ENCODE measurements at regions not wholly inside any gene's neighbourhood (a gene's known extent, or its start where the extent isn't known, plus 50 kb on each side); places are given as distances from the start of the nearest gene placed in this dataset.

DNA sequence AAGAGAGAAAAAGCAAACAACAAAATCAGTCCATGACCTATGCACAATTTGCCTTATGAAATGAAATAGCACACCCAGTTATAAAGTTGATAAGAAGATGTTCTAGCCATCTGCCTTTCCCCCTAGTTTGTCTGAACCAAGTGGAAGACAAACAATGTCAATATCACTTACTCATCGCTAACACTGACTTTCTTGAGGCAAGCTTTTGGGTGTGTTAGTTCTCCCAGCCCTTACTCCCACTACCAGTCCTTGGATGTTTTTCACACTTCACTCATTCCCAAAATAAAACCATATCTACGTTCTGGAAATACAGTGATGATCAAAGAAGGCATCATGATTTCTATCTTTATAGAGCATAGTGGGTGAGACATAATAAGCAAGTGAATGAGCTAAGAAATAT lies 393.8 kb downstream of the PCDH20 start:
- no peak for DNase-seq

DNA sequence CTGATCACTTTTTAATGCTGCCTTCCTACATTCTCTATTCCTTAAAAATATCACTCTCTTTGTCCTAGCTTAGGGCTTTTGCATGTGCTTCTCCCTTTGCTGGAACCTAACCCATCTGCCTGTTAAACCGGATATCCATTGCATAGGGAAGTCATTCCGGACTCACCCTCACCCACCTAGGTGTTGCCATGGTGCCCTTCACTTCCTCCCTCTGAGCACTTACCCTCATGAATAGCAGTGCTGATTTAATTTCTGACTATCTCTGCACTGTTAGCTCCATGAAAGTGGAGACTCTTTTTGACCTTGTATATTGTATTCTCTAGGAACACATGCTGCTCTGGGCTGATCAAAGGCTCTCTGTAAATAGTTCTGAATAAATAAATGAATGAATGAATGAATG lies 401.9 kb downstream of the PCDH20 start:
- no peak for DNase-seq

DNA sequence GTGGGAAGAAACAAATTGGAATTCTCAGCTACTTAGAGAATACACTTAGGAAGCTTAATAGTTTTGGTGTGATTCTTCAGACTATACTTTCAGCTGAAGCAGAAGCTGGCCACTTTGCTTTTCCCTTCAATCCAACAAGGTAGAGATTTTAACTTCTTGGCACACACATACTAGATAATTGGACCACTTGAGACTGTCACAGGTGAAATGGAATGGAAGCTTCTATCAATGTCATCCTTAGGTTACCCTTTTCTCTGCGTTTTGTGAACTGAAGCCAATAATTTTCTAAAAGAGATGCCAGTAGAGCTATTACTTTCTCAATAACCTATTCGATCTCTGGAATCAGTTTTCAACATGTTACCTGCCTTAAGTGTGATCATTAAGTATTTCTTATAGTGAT lies 405.3 kb downstream of the PCDH20 start:
- no peak for DNase-seq

DNA sequence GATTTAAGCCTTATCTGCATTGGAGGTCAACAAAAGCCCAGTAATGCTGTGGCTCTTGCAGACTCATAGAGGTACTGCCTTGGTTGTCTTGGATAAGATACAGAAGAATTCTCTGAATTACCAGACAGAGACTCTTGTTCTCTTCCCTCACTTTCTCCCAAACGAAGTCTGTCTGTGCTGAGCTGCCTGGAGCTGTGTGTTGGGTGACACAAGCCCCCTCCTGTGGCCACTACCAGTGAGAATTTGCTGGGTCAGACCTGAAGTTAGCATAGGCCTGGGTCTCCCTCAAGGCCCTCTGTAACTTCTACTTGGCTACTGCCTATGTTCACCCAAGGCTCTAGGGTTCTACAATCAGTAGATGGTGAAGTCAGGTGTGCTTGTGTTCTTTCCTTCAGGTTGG lies 413.0 kb downstream of the PCDH20 start:
- no peak for DNase-seq

DNA sequence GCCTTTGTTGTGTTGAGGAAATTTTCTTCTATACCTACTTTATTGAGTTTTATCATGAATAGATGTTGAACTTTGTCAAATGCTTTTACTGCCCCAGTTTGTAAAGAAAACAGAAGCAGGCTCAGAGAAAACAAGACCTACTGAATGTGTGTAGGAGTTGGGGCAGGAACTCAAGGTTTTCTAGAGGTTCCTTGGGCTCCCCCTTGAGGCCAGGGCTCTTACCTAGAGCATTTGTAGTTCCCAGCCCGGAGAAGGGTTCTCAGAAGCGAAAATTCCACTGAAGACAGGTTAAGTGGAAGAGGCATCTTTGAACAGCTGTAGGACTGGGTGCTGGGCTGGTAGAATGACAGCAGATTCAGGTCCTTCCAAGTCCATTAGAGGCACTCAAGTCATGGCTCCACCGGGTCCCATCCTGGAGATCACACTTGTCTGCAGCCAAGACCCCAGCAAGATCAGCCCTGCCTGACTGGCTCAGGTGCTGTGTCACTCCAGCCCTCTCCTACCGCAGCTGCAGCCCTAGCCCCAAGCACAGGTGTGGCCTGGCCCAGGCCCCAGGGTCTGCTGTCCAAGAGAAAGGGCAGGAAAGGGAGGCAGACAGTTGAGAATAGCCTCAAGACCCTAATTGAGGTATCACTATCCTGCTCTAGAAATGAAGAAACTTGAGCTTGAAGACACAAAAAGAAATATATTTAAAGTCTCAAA lies 425.5 kb downstream of the PCDH20 start:
- DNase-seq, result no peak

DNA sequence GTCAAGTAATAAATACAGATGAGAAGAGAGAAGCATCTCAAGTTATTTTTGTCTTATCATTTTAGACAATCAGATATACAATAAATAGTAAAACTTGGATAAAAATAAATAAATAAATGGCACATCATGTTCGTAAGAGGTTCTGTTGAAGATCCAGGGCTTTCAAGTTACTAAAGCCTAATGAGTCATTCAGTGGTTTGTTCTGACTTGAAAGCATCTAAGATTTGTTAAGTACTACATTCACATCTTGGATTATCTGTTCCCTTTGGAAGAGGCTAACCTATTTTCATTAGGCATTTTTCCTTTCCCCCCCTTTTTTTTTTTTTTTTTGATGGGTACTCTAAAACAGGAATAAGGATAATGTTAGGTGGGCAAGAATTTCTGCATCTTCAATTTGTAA lies 429.3 kb downstream of the PCDH20 start:
- no peak for DNase-seq

DNA sequence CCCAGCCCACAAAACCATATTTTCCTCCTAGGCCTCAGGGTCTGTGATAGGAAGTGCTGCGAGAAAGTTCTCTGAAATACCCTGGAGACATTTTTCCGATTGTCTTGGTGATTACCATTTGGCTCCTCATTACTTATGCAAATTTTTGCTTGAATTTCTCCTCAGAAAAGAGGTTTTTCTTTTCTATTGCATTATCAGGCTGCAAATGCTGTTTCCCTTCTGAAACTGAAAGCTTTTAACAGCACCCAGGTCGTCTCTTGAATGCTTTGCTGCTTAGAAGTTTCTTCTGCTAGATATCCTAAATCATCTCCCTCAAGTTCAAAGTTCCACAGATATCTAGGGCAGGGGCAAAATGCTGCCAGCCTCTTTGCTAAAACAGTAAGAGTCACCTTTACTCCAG lies 434.2 kb downstream of the PCDH20 start:
- no peak for DNase-seq

DNA sequence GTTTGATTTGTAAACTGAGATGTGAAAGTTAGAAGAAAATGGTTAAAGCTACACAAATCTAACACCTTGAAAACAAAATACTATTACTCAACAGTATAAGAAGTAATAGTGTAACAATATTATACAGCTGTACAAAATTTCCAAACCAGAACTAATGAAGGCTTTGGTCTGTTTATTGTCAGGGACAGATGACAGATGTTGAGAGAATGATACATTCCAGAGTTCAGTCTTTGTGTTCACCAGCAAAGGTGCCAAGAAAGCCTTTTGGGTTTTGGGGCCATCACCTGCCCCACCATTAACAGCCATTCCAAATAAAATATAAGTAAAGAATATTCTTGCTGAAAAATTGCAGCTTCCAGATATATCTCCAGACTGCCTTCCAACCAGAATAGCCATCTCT lies 439.3 kb downstream of the PCDH20 start:
- DNase-seq, result no peak

DNA sequence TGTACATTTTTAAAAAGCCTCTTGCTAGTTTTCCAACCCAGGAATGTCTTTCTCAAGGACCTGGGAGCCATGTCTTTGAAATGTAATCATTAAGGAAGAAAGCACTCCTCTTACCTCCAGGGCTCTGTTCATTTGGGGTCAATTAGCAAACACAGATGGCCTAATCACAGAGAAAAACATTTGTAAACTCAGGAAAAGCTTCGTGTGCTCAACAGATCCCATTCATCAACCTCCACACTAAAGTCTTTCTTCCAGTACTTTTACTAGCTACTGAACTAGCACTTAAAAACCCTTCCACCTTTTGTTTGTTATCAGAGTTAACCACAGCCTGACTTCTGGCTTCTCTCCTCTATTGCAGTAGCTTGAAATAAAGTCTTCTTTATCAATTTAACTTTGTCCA lies 441.4 kb downstream of the PCDH20 start:
- DNase-seq, result no peak

DNA sequence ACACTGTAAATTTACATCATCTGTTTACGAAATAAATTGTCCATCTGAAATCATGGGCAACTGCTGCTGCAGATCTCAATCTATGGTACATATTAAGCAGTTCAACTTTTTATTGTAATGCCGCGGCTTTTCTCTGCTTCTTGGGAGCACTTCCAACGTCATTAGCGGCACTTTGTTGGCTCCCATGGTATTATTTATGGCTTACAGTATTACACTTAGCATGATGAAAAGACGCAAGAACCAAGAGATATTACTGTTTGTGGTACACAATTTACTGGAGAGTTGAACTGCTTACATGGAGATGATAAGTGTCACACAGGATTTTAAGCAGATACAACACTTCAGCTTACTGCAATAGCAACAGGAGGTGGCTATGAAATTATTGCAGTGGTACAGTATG lies 442.1 kb downstream of the PCDH20 start:
- no peak for DNase-seq

DNA sequence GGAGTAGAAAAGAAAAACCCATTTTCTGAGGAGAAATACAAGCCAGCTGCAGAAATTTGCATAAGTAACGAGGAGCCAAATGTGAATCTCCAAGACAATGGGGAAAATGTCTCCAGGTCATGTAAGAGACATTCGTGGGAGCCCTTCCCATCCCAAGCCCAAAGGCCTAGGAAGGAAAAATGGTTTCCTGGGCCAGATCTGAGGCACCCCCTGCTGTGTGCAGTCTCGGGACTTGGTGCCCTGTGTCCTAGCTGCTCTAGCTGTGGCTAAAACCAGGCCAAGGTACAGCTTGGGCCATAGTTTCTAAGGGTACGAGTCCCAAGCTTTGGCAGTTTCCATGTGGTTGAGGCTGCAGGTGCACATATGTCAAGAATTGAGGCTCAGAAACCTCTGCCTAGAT lies 444.9 kb downstream of the PCDH20 start:
- DNase-seq, result no peak

DNA sequence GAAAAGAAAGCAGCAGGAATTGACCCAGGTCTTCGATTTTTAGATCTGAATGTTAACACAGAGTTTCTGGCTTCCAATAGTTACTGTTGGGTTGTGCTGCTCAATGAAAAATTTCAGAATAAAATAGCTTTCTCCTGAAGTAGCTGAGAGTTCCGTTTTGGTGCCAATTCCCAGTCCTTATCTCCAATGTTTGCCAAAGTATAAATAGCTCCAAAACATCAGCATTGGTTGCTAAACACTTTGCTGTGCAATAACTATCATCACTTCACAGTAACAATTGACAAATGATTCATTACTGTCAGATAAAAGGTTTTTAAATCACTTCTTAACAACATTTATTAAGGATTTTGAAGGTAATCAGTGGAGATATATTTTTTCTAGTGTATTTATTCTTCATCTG lies 446.0 kb downstream of the PCDH20 start:
- no peak for DNase-seq

DNA sequence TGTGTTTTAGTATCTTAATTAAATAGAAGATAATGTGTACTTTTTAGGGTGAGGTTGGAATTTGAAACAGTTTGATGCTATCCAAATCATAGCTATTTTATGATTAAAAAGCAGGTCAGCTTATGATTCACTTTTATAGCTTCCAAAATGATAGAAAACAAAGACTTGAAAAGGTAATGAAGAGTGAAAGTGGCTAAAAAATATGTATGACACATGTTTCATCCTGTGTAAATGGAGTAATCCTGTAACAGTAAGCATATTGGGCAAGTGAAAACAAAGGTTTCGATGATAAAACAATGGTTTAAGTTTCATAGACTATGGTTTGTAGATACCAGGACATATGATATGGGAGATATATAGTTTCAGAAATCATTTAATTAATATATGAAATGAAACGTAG lies 456.2 kb downstream of the PCDH20 start:
- no peak for DNase-seq

DNA sequence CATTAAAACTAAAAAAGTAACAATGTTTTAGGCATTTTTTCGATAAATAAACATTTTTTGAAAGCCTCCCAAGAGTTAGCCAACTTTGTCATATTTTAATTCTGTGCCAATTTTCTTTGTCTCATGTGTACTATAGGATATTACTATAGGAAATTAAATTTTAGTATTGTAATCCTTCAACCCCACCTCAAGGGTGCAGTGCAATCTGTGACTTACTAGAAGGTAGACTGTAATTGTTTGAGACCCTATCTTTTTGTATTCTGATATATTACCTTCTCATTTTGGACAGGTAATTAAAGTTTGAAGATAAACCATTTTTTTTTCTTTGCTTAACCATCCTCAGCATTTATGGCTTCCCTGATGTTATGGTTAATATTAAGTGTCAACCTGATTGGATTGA lies 457.8 kb downstream of the PCDH20 start:
- DNase-seq, result no peak

DNA sequence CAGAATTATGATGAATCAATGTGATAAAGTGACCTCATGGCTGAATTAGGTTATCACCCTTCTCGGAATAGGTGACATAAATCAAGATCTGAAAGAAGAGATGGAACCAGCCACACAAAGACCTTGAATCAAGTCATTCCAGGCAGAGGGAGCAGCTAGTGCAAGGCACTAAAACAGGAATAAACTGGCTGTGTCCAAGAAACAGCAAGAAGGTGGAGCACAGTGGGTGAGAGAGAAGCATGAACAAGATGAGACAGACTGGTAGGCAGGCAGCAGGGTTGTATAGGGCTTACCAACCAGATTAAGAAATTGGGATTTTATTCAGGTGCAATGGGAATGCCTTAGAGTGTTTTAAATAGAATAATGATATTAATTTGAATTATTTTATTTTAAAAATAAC lies 470.3 kb downstream of the PCDH20 start:
- DNase-seq, result no peak

DNA sequence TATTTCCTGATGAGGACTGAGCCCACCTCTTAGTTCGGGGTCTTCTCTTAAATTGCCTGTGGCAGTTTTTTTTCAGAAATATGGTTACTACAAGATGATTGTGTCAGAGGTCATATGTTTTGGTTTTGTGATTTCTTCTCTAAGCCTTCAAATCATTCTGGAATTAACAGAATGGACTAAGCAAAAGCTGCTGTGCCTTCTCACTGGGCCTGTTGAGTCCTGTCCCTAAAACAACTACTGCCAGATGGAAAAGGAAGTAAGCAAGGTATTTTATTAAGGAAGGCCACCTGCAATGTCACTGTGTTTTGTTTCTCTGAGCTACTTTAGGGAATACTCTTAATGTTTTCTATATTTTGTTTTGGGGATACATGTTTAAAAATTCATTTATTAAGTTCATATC lies 470.8 kb downstream of the PCDH20 start:
- DNase-seq, result no peak

DNA sequence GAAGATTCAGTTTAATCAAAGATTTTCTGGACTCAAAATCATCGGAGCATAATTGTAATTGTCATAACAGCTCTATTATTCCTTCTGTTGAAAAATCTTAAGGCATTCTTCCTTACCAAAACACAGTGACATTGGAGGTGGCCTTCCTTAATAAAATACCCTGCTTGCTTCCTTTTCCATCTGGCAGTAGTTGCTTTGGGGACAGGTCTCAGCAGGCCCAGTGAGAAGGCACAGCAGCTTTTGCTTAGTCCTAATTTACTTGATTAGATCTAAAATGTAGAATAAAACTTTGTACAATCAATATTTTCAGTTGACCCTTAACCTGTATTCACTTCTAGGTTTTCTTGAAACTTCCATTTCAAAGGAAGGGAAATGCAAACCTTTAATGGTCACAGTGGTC lies 471.6 kb downstream of the PCDH20 start:
- no peak for DNase-seq

DNA sequence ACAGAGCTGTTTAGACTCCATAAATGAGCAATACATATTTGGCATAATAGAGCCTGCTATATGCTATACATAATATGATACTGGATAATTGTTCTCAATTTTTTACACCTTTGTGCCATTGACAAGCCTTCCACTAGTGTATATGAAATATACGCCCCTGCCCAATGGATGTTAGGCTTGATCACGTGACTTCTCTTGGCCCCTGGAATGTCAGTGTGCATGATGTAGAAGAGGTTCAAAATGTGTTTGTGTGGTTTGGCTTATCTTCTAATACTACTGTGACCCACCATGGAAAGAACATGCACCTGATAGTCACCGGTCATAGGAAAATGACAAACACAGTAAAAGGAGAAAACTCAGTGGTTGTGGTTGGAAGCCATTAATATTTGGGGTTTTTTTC lies 479.4 kb downstream of the PCDH20 start:
- no peak for DNase-seq

DNA sequence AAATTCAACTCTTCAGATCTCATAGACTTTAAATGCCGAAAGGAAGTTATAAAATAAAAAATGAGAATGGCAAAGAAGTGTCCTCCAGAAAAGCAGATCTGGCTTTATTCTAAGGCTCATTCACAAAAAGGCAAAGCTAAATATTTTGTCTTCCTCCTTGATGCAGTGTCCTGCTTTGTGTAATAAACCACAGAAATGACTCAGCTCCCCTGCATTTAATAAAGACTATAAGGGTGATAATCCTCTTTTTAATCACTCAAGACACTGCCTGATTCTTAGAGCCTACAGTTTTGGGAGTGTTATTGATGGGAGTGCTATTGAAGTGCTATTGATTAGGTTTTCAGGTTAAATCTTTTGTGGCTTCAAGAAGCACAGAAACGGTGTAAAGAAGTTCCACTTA lies 482.0 kb downstream of the PCDH20 start:
- no peak for DNase-seq

DNA sequence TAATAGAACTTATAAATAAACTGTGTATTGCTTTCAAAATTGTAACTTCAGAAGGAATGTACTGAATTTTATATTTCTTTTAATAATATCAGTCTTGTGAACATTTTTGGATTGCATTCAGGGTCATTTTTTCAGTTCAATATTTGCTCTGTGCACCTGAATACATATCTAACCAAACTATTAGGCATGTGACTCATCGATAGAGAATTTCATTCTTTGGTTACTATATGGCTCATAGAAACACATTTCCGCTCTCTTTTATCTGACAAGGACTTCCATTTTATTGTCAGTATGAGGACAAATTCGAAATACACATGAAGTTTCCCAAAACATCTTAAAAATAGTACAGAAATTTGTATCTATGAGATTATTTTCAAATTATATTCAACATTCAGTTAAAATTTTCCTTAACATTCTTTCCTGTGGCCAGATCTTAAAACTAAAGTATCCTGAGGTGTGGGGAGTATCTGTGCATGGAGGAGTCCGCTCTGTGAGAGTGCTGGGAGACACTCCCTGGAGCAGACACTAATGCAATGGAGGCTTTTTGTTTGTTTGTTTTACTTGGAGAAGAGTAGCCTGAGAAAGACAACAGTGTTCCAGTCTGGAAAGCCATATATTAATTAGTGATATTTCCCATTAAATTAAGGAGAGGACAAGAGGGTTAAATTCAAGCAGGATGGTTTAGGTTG lies 483.6 kb downstream of the PCDH20 start:
- no peak for DNase-seq

DNA sequence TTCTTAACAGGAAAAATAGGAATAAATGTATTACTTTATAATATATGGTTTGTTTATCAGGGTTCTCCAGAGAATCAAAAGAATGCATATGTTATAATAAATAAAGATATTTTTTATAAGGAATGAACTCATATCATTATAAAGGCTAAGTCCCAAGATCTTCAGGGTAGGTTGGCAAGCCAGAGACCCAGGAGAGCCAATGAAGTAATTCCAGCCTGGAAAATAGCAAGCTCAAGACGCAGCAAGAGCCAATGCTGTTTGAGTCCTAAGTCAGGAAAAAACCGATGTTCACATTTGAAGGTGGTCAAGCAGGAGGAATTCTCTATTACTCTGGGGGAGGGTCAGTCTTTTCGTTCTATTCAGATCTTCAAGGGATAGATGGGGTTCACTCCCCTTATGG lies 490.0 kb downstream of the PCDH20 start:
- DNase-seq, result no peak

DNA sequence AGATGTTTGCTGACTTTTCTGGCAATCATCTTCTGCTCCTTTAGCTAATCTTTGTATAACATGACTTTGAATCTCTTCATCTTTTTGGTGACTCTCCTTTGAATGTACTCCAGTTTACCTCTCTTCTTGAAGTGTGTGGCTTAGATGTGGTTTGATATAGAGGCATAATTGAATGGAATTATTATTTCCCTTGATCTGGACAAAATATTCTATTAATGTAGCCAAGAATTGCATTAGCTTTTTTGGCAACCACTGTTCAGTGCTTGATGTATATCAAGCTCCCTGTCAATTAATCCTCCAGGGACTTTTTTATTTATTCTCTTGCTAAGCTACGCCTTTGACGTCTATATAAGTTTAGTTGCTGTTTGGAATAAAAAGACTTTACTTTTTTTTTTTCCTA lies 490.8 kb downstream of the PCDH20 start:
- DNase-seq, result no peak

DNA sequence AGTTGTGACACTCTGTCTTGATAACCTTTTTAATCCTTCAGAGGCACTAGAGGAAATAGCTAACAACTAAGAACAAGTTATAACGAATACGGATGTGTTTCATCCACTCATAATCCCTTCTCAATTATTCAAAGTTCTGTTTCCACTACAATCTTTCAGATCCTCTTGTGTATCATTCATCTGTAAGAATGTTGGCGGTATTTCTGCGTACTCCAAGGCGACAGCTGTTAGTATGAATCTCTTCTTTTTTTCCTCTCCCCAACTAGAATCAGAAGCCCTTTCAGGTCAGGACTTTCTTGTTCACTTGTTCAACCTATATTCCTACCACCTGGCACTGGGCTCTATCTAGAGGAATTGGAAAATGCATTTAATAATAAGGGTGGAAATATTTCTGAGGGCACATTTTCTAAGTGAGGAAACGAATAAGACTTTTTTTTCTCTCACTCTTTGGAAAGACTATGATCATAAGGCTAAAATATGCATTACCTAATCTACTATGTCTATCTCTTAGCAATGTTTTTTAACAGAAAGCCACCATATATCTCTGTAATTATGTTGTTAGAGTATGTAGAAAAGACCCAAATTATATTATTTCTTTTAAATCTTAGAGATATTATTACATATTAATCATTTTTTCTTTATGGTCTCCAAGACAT lies 492.9 kb downstream of the PCDH20 start:
- DNase-seq, result no peak

DNA sequence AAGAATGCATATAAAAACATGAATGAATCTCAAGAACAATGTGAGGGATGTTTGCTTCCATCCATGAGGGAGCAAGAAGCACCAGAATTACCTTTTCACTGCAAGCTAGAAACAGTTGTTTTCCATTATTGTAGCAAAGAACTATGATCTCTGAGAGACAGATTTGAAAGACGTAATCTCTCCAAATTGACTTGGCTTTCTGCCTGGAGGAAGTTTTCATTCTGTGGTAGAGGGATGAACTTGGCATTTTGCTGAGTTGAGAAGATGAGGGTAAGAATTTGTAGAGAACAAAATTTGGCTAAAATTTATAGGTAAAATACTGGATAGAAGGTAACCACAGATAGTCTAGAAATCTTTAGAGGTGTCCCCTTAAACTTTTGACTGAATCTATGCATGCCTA lies 496.8 kb downstream of the TDRD3 start:
- no peak for DNase-seq
